CD4-positive, alpha-beta T cell (primary cell): ENCODE measurements at regions not wholly inside any gene's neighbourhood (a gene's known extent, or its start where the extent isn't known, plus 50 kb on each side); places are given as distances from the start of the nearest gene placed in this dataset.

Experiments
- ATAC-seq: fragments of 200-7000 bp; cut with Tn5 transposase; one replicate; pipeline ENCODE4 v1.10.0; 2022; ENCODE audit warnings: mild to moderate bottlenecking; ENCODE audit not compliant: poor library complexity
- CTCF ChIA-PET: fragments of 350-600 bp; sonication (Branson Sonifier 250); formaldehyde crosslinking; loops from one replicate; lab custom pipeline; 2021; ENCODE audit warnings: antibody characterized with exemption, inconsistent platforms; lab: Charles Lee
- POLR2A ChIA-PET: fragments of 350-600 bp; sonication (Branson Sonifier 250); formaldehyde crosslinking; loops from one replicate; lab custom pipeline; 2021; ENCODE audit warnings: antibody characterized with exemption, inconsistent platforms; lab: Charles Lee
- DNase-seq, 14 experiments: peaks; one replicate each; pipeline ENCODE4 v3.0.0-alpha.2; 2013 to 2020; ENCODE audit warnings: mixed read lengths in 2 of 14
- H3K27ac ChIP-seq, 2 donors: one replicate each; pipeline versions ENCODE4 v1.5.1 to v1.7.0; 2013; ENCODE audit warnings: low read length in 2 of 2, low read depth in 1 of 2, mild to moderate bottlenecking in 1 of 2
- H3K27me3 ChIP-seq, 2 experiments: 1 replicate in 1 of 2; 2 replicates in 1 of 2; pipeline versions ENCODE4 v1.6.1 to v1.7.0; 2013; ENCODE audit warnings: low read length in 2 of 2, control low read depth in 1 of 2, mild to moderate bottlenecking in 1 of 2, moderate library complexity in 1 of 2; ENCODE audit not compliant: insufficient read depth in 2 of 2, control insufficient read depth in 1 of 2
- H3K36me3 ChIP-seq: one replicate; pipeline ENCODE4 v1.6.1; 2013; ENCODE audit warnings: low read length, control low read depth; ENCODE audit not compliant: insufficient read depth
- H3K4me1 ChIP-seq: one replicate; pipeline ENCODE4 v1.6.1; 2013; ENCODE audit warnings: low read length, control low read depth; ENCODE audit not compliant: insufficient read depth
- H3K4me3 ChIP-seq: one replicate; pipeline ENCODE4 v1.5.1; 2013; ENCODE audit warnings: mild to moderate bottlenecking, low read length, moderate library complexity
- H3K9me3 ChIP-seq, 2 experiments: 1 replicate in 1 of 2; 2 replicates in 1 of 2; pipeline versions ENCODE4 v1.6.1 to v1.7.0; 2013; ENCODE audit warnings: low read length in 2 of 2, mild to moderate bottlenecking in 2 of 2, control low read depth in 1 of 2, moderate library complexity in 1 of 2; ENCODE audit not compliant: control insufficient read depth in 1 of 2, insufficient read depth in 1 of 2
- H3K27ac Mint-ChIP-seq: one replicate; pipeline ENCODE4 v1.8.0; 2020; ENCODE audit warnings: mixed read lengths
- H3K27me3 Mint-ChIP-seq: one replicate; pipeline ENCODE4 v1.8.0; 2021; ENCODE audit warnings: mixed read lengths
- H3K36me3 Mint-ChIP-seq: one replicate; pipeline ENCODE4 v1.8.0; 2021; ENCODE audit warnings: low read depth, mixed read lengths
- H3K4me1 Mint-ChIP-seq: one replicate; pipeline ENCODE4 v1.8.0; 2021; ENCODE audit warnings: low read depth, mixed read lengths
- H3K4me3 Mint-ChIP-seq: one replicate; pipeline ENCODE4 v1.8.0; 2020; ENCODE audit warnings: mild to moderate bottlenecking, mixed read lengths
- H3K9me3 Mint-ChIP-seq: one replicate; pipeline ENCODE4 v1.8.0; 2020; ENCODE audit warnings: mixed read lengths
- CTCF ChIP-seq: fragments of 200-600 bp; IDR thresholded peaks from one replicate; pipeline ENCODE4 v1.8.0; 2022; ENCODE audit warnings: antibody characterized with exemption, mild to moderate bottlenecking
- intact Hi-C, 2 experiments: fragments of 100-400 bp; cut with DNase I in 1 of 2; cut with micrococcal nuclease in 1 of 2; formaldehyde crosslinking; loops; one replicate each; pipeline versions ENCODE4 v1.15.1 to v1.9.0; 2023 to 2025; cut with DNase I, micrococcal nuclease

DNA sequence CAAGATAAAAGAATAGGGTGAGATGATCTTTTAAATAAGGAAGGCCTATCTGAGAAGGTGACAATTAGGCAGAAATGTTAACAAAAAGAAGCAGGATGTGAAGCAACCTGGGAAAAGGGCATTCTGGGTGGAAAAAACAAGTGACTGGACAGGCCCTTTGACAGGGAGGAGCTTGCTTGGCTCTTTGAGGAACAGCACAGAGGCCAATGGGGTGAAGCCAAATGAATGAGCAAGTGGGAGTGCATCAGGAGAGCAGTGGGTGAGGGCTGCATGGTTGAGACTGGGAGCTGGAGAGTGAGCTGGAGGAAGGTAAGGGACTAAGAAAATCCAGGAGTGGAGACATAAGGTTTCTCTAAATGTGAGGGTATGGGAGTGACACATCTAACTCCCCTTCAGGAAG lies 126.9 kb downstream of the TDRD15 start:
- Histone ChIP-seq H3K4me3 (no peak overlapping the region), H3K27ac (no peak overlapping the region), H3K36me3 (no peaks in the 10 kb centered on the region), H3K4me1 (no peaks in the 10 kb centered on the region), H3K9me3 (peaks cover 0 to 7% of the 10 kb centered on the region in 2 experiments), H3K27me3 (no peaks in the 10 kb centered on the region)
- Mint-ChIP-seq H3K4me1 (no peaks in the 10 kb centered on the region), H3K27me3 (no peaks in the 10 kb centered on the region), H3K27ac (no peak overlapping the region), H3K9me3 (no peaks in the 10 kb centered on the region), H3K36me3 (no peaks in the 10 kb centered on the region), H3K4me3 (no peak overlapping the region)
- no peak for DNase-seq
- ATAC-seq = no peak
- CTCF ChIA-PET = no interaction called here
- intact Hi-C loops = no loop called here
- no peak for TF ChIP-seq CTCF
- POLR2A ChIA-PET = no interaction called here

GRCh38 chr2:21251216-21251980 lies 127.6 kb downstream of the TDRD15 start:
- no peaks in the 10 kb centered on the region for H3K4me1 ChIP-seq
- no peak overlapping the region for H3K4me3 ChIP-seq
- H3K27ac Mint-ChIP-seq = no peak overlapping the region
- CTCF ChIA-PET = no interaction called here
- H3K36me3 Mint-ChIP-seq = no peaks in the 10 kb centered on the region
- ATAC-seq (no peak), DNase-seq (no peak)
- no peaks in the 10 kb centered on the region for H3K27me3 Mint-ChIP-seq
- H3K4me3 Mint-ChIP-seq = no peak overlapping the region
- no peaks in the 10 kb centered on the region for H3K36me3 ChIP-seq
- POLR2A ChIA-PET = no interaction called here
- no peaks in the 10 kb centered on the region for H3K4me1 Mint-ChIP-seq
- intact Hi-C loops = no loop called here
- H3K27ac ChIP-seq = no peak overlapping the region
- no peaks in the 10 kb centered on the region for H3K9me3 Mint-ChIP-seq
- peaks cover 0 to 7% of the 10 kb centered on the region in 2 experiments for H3K9me3 ChIP-seq
- no peaks in the 10 kb centered on the region for H3K27me3 ChIP-seq
- TF ChIP-seq CTCF = no peak

GRCh38 chr2:21253311-21254027 lies 129.7 kb downstream of the TDRD15 start:
- intact Hi-C loops = no loop called here
- no peak overlapping the region for H3K27ac ChIP-seq
- no peaks in the 10 kb centered on the region for H3K4me1 ChIP-seq

More at GRCh38 chr2:21253311-21254027, 129.7 kb downstream of the TDRD15 start:
- CTCF ChIA-PET = no interaction called here
- Mint-ChIP-seq H3K4me3 (no peak overlapping the region), H3K27ac (no peak overlapping the region), H3K27me3 (no peaks in the 10 kb centered on the region), H3K9me3 (no peaks in the 10 kb centered on the region), H3K4me1 (no peaks in the 10 kb centered on the region), H3K36me3 (no peaks in the 10 kb centered on the region)
- Histone ChIP-seq H3K4me3 (no peak overlapping the region), H3K36me3 (no peaks in the 10 kb centered on the region), H3K27me3 (no peaks in the 10 kb centered on the region), H3K9me3 (peaks cover 0 to 7% of the 10 kb centered on the region in 2 experiments)
- no peak for ATAC-seq
- POLR2A ChIA-PET = no interaction called here
- TF ChIP-seq CTCF = no peak
- no peak for DNase-seq
